ENCODE measurements at regions not wholly inside any gene's neighbourhood (a gene's known extent, or its start where the extent isn't known, plus 50 kb on each side); places are given as distances from the start of the nearest gene placed in this dataset.
A peak's percentile ranks its signal among the peaks of the same experiment; 100 is the strongest.

- no peak for DNase-seq (ENCODE audit: low read depth)
Observed at GRCh38 chr3:72120039-72120438, 335.1 kb upstream of the PROK2 start.

- no peak for DNase-seq (ENCODE audit: low read depth)
Observed at GRCh38 chr3:72118628-72119027, 333.7 kb upstream of the PROK2 start.

GRCh38 chr3:72116226-72116625, 331.3 kb upstream of the PROK2 start:
- DNase-seq (ENCODE audit: low read depth): no peak

GRCh38 chr3:72115307-72115706, 330.4 kb upstream of the PROK2 start:
- DNase-seq (ENCODE audit: low read depth): no peak

GRCh38 chr3:72114773-72115172, 329.8 kb upstream of the PROK2 start:
- no peak for DNase-seq (ENCODE audit: low read depth)

GRCh38 chr3:72113964-72114363, 329.0 kb upstream of the PROK2 start:
- no peak for DNase-seq (ENCODE audit: low read depth)

GRCh38 chr3:72113564-72113963, 328.6 kb upstream of the PROK2 start:
- no peak for DNase-seq (ENCODE audit: low read depth)

- DNase-seq (ENCODE audit: low read depth): no peak
Observed at GRCh38 chr3:72112435-72112834, 327.5 kb upstream of the PROK2 start.

- no peak for DNase-seq (ENCODE audit: low read depth)
Observed at GRCh38 chr3:72111265-72112205, 326.6 kb upstream of the PROK2 start.

- DNase-seq (ENCODE audit: low read depth): no peak
Observed at GRCh38 chr3:72109327-72110259, 324.6 kb upstream of the PROK2 start.

- DNase-seq (ENCODE audit: low read depth): peak; percentile 11
Observed at GRCh38 chr3:72105306-72105705, 320.4 kb upstream of the PROK2 start.

- no peak for DNase-seq (ENCODE audit: low read depth)
Observed at GRCh38 chr3:72102112-72102616, 317.2 kb upstream of the PROK2 start.

GRCh38 chr3:72101494-72101893, 316.5 kb upstream of the PROK2 start:
- DNase-seq (ENCODE audit: low read depth): no peak

- peak; percentile 81 for DNase-seq (ENCODE audit: low read depth)
Observed at GRCh38 chr3:72100601-72101187, 315.7 kb upstream of the PROK2 start.

- no peak for DNase-seq (ENCODE audit: low read depth)
Observed at GRCh38 chr3:72100080-72100511, 315.1 kb upstream of the PROK2 start.

- no peak for DNase-seq (ENCODE audit: low read depth)
Observed at GRCh38 chr3:72099326-72100079, 314.6 kb upstream of the PROK2 start.

GRCh38 chr3:72097053-72097452, 312.1 kb upstream of the PROK2 start:
- no peak for DNase-seq (ENCODE audit: low read depth)

GRCh38 chr3:72095521-72095920, 310.6 kb upstream of the PROK2 start:
- peak; percentile 8 for DNase-seq (ENCODE audit: low read depth)

- no peak for DNase-seq (ENCODE audit: low read depth)
Observed at GRCh38 chr3:72093992-72094334, 309.0 kb upstream of the PROK2 start.

- no peak for DNase-seq (ENCODE audit: low read depth)
Observed at GRCh38 chr3:72093270-72093991, 308.5 kb upstream of the PROK2 start.

GRCh38 chr3:72092778-72093177, 307.8 kb upstream of the PROK2 start:
- DNase-seq (ENCODE audit: low read depth): no peak
